BLaER1 treated with 17β-estradiol and CSF1 and Interleukin-3, amounts not matched to agents 10 nM and 100 nM (cell line): ENCODE measurements at regions not wholly inside any gene's neighbourhood (a gene's known extent, or its start where the extent isn't known, plus 50 kb on each side); places are given as distances from the start of the nearest gene placed in this dataset.

Source experiments
- H3K27ac ChIP-seq, 11 experiments: shearing (Covaris generic); formaldehyde crosslinking; 2 replicates each; pipeline ENCODE4 v1.8.1; 2022
- H3K27me3 ChIP-seq, 11 experiments: shearing (Covaris generic); formaldehyde crosslinking; 2 replicates each; pipeline ENCODE4 v1.8.1; 2022
- H3K36me3 ChIP-seq, 11 experiments: shearing (Covaris generic); formaldehyde crosslinking; 2 replicates each; pipeline ENCODE4 v1.8.1; 2022
- H3K4me1 ChIP-seq, 10 experiments: shearing (Covaris generic); formaldehyde crosslinking; 2 replicates each; pipeline ENCODE4 v1.8.1; 2022
- H3K4me2 ChIP-seq, 11 experiments: shearing (Covaris generic); formaldehyde crosslinking; 2 replicates each; pipeline ENCODE4 v1.8.1; 2022
- H3K4me3 ChIP-seq, 10 experiments: shearing (Covaris generic); formaldehyde crosslinking; 2 replicates each; pipeline ENCODE4 v1.8.1; 2022
- H3K9ac ChIP-seq, 11 experiments: shearing (Covaris generic); formaldehyde crosslinking; 2 replicates each; pipeline ENCODE4 v1.8.1; 2022
- H3K9me3 ChIP-seq, 11 experiments: shearing (Covaris generic); formaldehyde crosslinking; replicated peaks in 1 of 11; 2 replicates each; pipeline ENCODE4 v1.8.1; 2022
- H4K20me1 ChIP-seq, 11 experiments: shearing (Covaris generic); formaldehyde crosslinking; 2 replicates each; pipeline ENCODE4 v1.8.1; 2022
- Cebpa-rat ChIP-seq, 11 experiments: shearing (Covaris generic); IDR thresholded peaks; 2 replicates each; pipeline ENCODE4 v1.8.1; 2022

- Histone ChIP-seq H3K27me3 (no peaks in the 10 kb centered on the region), H3K36me3 (no peaks in the 10 kb centered on the region), H4K20me1 (no peaks in the 10 kb centered on the region), H3K9me3 (no peaks in the 10 kb centered on the region), H3K27ac (no peak overlapping the region), H3K4me3 (no peak overlapping the region), H3K9ac (no peak overlapping the region), H3K4me1 (no peaks in the 10 kb centered on the region), H3K4me2 (no peak overlapping the region)
- TF ChIP-seq Cebpa-rat (IDR thresholded peaks at IDR 0.05): no peak
Observed at GRCh38 chr10:83835945-83836745, 303.2 kb upstream of the GHITM start.

DNA sequence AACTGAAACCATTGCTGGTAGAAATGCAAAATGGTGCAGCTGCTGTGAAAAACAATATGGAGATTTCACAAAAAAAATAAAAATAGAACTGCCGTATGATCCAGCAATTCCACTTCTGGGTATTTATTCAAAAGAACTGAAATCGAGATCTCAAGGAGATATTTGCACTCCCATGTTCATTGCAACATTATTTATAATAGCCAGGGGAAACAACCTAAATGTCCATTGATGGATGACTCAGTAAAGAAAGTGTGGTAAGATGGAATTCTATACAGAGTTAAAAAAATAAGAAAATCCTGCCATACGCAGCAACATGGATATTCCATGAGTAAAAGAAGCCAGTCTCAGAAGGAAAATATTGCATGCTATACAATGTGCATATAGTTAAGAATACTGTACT is 290.6 kb upstream of the GHITM start:
- Histone ChIP-seq H3K27ac (no peak overlapping the region), H3K36me3 (no peaks in the 10 kb centered on the region), H3K4me1 (peaks cover 0 to 16% (median 0%) of the 10 kb centered on the region in 10 experiments; a peak in 4 of 20 replicates), H3K27me3 (no peaks in the 10 kb centered on the region), H3K4me2 (0 out of 22 replicates have a peak overlapping the region, but pooled peaks of 1 of the 11 experiments have one; percentile 21), H3K9me3 (no peaks in the 10 kb centered on the region), H3K4me3 (no peak overlapping the region), H3K9ac (no peak overlapping the region), H4K20me1 (no peaks in the 10 kb centered on the region)
- TF ChIP-seq Cebpa-rat (IDR thresholded peaks at IDR 0.05): no peak

DNA sequence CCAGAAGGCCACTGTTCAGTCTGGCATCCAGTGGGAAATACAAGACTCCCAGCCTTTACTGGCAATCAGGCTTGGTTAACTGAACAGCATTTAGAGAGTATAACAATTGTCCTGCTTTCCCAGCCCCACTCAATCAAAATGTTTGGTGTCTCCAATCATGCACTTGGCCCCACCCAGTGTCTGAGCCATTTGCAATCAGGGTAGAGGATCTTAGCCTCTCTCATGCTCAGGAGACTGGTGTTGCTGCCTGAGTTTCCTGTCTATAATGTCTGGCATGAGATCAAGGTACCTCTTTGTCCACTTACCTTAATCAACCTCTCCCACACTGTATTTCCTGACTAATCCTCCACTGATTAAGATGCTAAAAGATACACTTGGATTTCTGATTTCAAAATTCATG is 290.2 kb upstream of the GHITM start:
- Histone ChIP-seq H3K4me3 (no peak overlapping the region), H4K20me1 (no peaks in the 10 kb centered on the region), H3K27me3 (no peaks in the 10 kb centered on the region), H3K9me3 (0 out of 22 replicates have a peak, but pooled peaks cover 0 to 3% (median 0%) of the 10 kb centered on the region in 11 experiments), H3K4me2 (no peak overlapping the region), H3K36me3 (no peaks in the 10 kb centered on the region), H3K4me1 (peaks cover 0 to 16% (median 0%) of the 10 kb centered on the region in 10 experiments; a peak in 4 of 20 replicates), H3K9ac (no peak overlapping the region), H3K27ac (no peak overlapping the region)
- no peak for TF ChIP-seq Cebpa-rat (IDR thresholded peaks at IDR 0.05)

- TF ChIP-seq Cebpa-rat (IDR thresholded peaks at IDR 0.05): no peak
Observed at GRCh38 chr10:83852146-83852545, 287.2 kb upstream of the GHITM start.

GRCh38 chr10:83862723-83863122 is 276.6 kb upstream of the GHITM start:
- Histone ChIP-seq H3K27ac (no peak overlapping the region), H3K36me3 (no peaks in the 10 kb centered on the region), H3K4me1 (no peaks in the 10 kb centered on the region), H3K4me3 (no peak overlapping the region), H3K27me3 (no peaks in the 10 kb centered on the region), H3K9ac (no peak overlapping the region), H4K20me1 (no peaks in the 10 kb centered on the region), H3K4me2 (no peak overlapping the region), H3K9me3 (no peaks in the 10 kb centered on the region; a peak in 2 of 22 replicates)
- TF ChIP-seq Cebpa-rat (IDR thresholded peaks at IDR 0.05): no peak

More at GRCh38 chr10:83852146-83852545, 287.2 kb upstream of the GHITM start:
- Histone ChIP-seq H3K4me1 (peaks cover 0 to 14% (median 0%) of the 10 kb centered on the region in 10 experiments; a peak in 4 of 20 replicates), H3K4me3 (no peak overlapping the region), H3K9me3 (0 out of 22 replicates have a peak, but pooled peaks cover 0 to 5% (median 0%) of the 10 kb centered on the region in 11 experiments), H3K27ac (no peak overlapping the region), H3K27me3 (no peaks in the 10 kb centered on the region), H3K9ac (no peak overlapping the region), H3K4me2 (no peak overlapping the region), H4K20me1 (no peaks in the 10 kb centered on the region), H3K36me3 (no peaks in the 10 kb centered on the region)

- H3K27me3 ChIP-seq: no peaks in the 10 kb centered on the region
- TF ChIP-seq Cebpa-rat (IDR thresholded peaks at IDR 0.05): no peak
- no peaks in the 10 kb centered on the region for H3K36me3 ChIP-seq
- no peaks in the 10 kb centered on the region; a peak in 2 of 22 replicates for H3K9me3 ChIP-seq
- H3K4me1 ChIP-seq: no peaks in the 10 kb centered on the region
- no peak overlapping the region for H3K4me3 ChIP-seq
- no peaks in the 10 kb centered on the region for H4K20me1 ChIP-seq
- no peak overlapping the region for H3K27ac ChIP-seq
- H3K4me2 ChIP-seq: no peak overlapping the region
- H3K9ac ChIP-seq: no peak overlapping the region
Observed at GRCh38 chr10:83863283-83863966, 275.9 kb upstream of the GHITM start.

GRCh38 chr10:83869898-83870297 is 269.4 kb upstream of the GHITM start:
- H3K9ac ChIP-seq: no peak overlapping the region
- no peaks in the 10 kb centered on the region for H4K20me1 ChIP-seq
- no peak for TF ChIP-seq Cebpa-rat (IDR thresholded peaks at IDR 0.05)
- H3K36me3 ChIP-seq: no peaks in the 10 kb centered on the region
- no peak overlapping the region for H3K27ac ChIP-seq
- no peaks in the 10 kb centered on the region for H3K9me3 ChIP-seq
- H3K4me3 ChIP-seq: no peak overlapping the region
- peaks cover 0 to 14% (median 11%) of the 10 kb centered on the region in 10 experiments; a peak in 16 of 20 replicates for H3K4me1 ChIP-seq
- peak overlapping the region in 3 of 11 experiments; percentile 60 to 79 (median 71); a peak in 1 of 22 replicates for H3K4me2 ChIP-seq
- no peaks in the 10 kb centered on the region for H3K27me3 ChIP-seq

DNA sequence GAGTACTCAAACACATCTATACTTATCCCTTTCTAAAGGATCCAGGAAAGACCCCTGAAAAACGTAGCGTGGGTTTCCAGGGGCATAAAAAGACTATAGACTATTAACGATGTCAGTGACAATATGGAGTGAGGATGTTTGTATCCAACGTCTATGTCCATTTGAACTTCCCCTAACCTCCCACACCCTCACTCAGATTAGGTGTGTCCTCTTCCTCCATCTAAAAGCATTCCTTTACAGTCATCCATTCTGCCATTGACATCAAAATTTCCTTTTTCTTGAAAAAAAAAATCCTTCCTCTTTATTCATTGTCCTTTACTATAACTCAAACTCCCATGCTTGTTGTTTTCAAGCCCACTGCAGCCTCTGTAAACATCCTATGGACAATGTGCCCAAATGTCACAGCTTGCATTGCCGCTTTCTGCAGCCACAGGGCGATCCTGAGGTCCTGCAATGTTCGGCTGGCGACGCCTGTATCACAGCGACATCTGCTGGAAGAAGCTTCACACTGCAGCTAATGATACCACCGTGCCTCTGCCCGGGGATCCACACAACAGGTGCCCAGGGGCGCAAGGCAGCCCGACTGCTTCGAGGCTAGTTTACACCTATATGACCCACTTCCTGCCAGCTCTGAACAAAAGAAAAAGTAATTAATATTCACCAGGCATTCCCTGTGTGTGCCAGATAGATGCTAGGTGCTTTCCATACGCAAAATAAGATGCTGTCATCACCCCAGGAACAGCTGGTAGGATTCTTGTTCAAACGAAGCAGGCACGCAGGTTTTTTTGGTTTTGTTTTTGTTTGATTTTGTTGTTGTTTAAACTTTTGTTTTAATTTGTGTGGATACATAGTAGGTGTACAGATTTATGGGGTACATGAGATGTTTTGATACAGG is 267.9 kb upstream of the GHITM start:
- H3K4me3 ChIP-seq: no peak overlapping the region
- H3K36me3 ChIP-seq: no peaks in the 10 kb centered on the region
- peaks cover 0 to 14% (median 11%) of the 10 kb centered on the region in 10 experiments; a peak in 16 of 20 replicates for H3K4me1 ChIP-seq
- TF ChIP-seq Cebpa-rat (IDR thresholded peaks at IDR 0.05): no peak
- no peaks in the 10 kb centered on the region for H4K20me1 ChIP-seq
- no peaks in the 10 kb centered on the region for H3K9me3 ChIP-seq
- no peak overlapping the region for H3K27ac ChIP-seq
- no peaks in the 10 kb centered on the region for H3K27me3 ChIP-seq
- H3K9ac ChIP-seq: no peak overlapping the region
- H3K4me2 ChIP-seq: peak overlapping the region in 9 of 11 experiments; percentile 8 to 79 (median 60); a peak in 16 of 22 replicates
